MM.1S (cell line): ENCODE measurements at regions not wholly inside any gene's neighbourhood (a gene's known extent, or its start where the extent isn't known, plus 50 kb on each side); places are given as distances from the start of the nearest gene placed in this dataset.

ENCODE experiments used
- DNase-seq: peaks from one replicate; pipeline ENCODE4 v3.0.0-alpha.2; 2015
- H2AFZ ChIP-seq: fragments of 300-600 bp; sonication (generic); 2 replicates; pipeline ENCODE4 v1.6.0; 2016; ENCODE audit warnings: antibody characterized with exemption, low read length
- H3F3A ChIP-seq: fragments of 300-600 bp; sonication (generic); 2 replicates; pipeline ENCODE4 v1.6.1; 2016; ENCODE audit warnings: mild to moderate bottlenecking, antibody characterized with exemption, low read length, moderate library complexity, mixed read lengths; ENCODE audit not compliant: insufficient read depth
- H3K27ac ChIP-seq: fragments of 300-600 bp; sonication (generic); 2 replicates; pipeline ENCODE4 v1.5.1; 2016; ENCODE audit warnings: mild to moderate bottlenecking, low read length
- H3K27me3 ChIP-seq: fragments of 300-600 bp; sonication (generic); replicated peaks from 2 replicates; pipeline ENCODE4 v1.6.0; 2016; ENCODE audit warnings: low read length; ENCODE audit not compliant: insufficient read depth
- H3K36me3 ChIP-seq: fragments of 300-600 bp; sonication (generic); replicated peaks from 2 replicates; pipeline ENCODE4 v1.6.1; 2016; ENCODE audit warnings: mild to moderate bottlenecking, low read length, mixed read lengths; ENCODE audit not compliant: insufficient read depth
- H3K4me1 ChIP-seq: fragments of 300-600 bp; sonication (generic); 2 replicates; pipeline ENCODE4 v1.6.1; 2016; ENCODE audit warnings: low read length, mixed read lengths
- H3K4me2 ChIP-seq: fragments of 300-600 bp; sonication (generic); 2 replicates; pipeline ENCODE4 v1.6.0; 2016; ENCODE audit warnings: low read depth, low read length
- H3K4me3 ChIP-seq: fragments of 300-600 bp; sonication (generic); 2 replicates; pipeline ENCODE4 v1.5.1; 2016; ENCODE audit warnings: low read length, mixed read lengths
- H3K79me2 ChIP-seq: fragments of 300-600 bp; sonication (generic); 2 replicates; pipeline ENCODE4 v1.6.1; 2016; ENCODE audit warnings: mixed run types, low read length, mixed read lengths
- H3K9ac ChIP-seq: fragments of 300-600 bp; sonication (generic); 2 replicates; pipeline ENCODE4 v1.6.1; 2016; ENCODE audit warnings: low read length, mixed read lengths
- H3K9me2 ChIP-seq: fragments of 300-600 bp; sonication (generic); replicated peaks from 2 replicates; pipeline ENCODE4 v1.6.1; 2016; ENCODE audit warnings: mild to moderate bottlenecking, low read length, mixed read lengths; ENCODE audit not compliant: insufficient read depth
- H3K9me3 ChIP-seq: fragments of 300-600 bp; sonication (generic); replicated peaks from 2 replicates; pipeline ENCODE4 v1.6.1; 2016; ENCODE audit warnings: mild to moderate bottlenecking, low read length, mixed read lengths; ENCODE audit not compliant: insufficient read depth
- H4K20me1 ChIP-seq: fragments of 300-600 bp; sonication (generic); 2 replicates; pipeline ENCODE4 v1.6.1; 2016; ENCODE audit warnings: mild to moderate bottlenecking, low read length, moderate library complexity, mixed read lengths; ENCODE audit not compliant: insufficient read depth
- CTCF ChIP-seq: fragments of 300-600 bp; sonication (generic); IDR thresholded peaks from 2 replicates; pipeline ENCODE4 v1.5.1; 2016; ENCODE audit warnings: antibody characterized with exemption, low read length, mixed read lengths
- EZH2 ChIP-seq: fragments of 300-600 bp; sonication (generic); optimal IDR thresholded peaks from 2 replicates; pipeline ENCODE3; 2017; ENCODE audit warnings: low read depth, mild to moderate bottlenecking, antibody characterized with exemption, low read length, mixed read lengths
- EZH2phosphoT487 ChIP-seq: fragments of 300-600 bp; sonication (generic); IDR thresholded peaks from 2 replicates; pipeline ENCODE4 v1.6.1; 2018; ENCODE audit warnings: antibody characterized with exemption, low read length

- Histone ChIP-seq H3K4me3 (no peak overlapping the region), H3K9me3 (no peaks in the 10 kb centered on the region), H3K4me1 (no peaks in the 10 kb centered on the region), H3K9ac (no peak overlapping the region), H3K27ac (no peak overlapping the region), H4K20me1 (no peaks in the 10 kb centered on the region), H2AFZ (no peak overlapping the region), H3F3A (no peaks in the 10 kb centered on the region), H3K27me3 (no peaks in the 10 kb centered on the region), H3K79me2 (no peaks in the 10 kb centered on the region), H3K36me3 (no peaks in the 10 kb centered on the region), H3K4me2 (no peak overlapping the region), H3K9me2 (no peaks in the 10 kb centered on the region)
- DNase-seq = no peak
- no peak for TF ChIP-seq EZH2phosphoT487
- TF ChIP-seq CTCF = no peak
- no peak for TF ChIP-seq EZH2
These were observed 202.0 kb upstream of the MMADHC start for GRCh38 chr2:149789549-149789948.

GRCh38 chr2:149787206-149787605, 199.6 kb upstream of the MMADHC start:
- Histone ChIP-seq H3K9me2 (no peaks in the 10 kb centered on the region), H3K4me2 (no peak overlapping the region), H3F3A (no peaks in the 10 kb centered on the region), H3K9ac (no peak overlapping the region), H3K79me2 (no peaks in the 10 kb centered on the region), H3K27ac (no peak overlapping the region), H3K27me3 (no peaks in the 10 kb centered on the region), H2AFZ (no peak overlapping the region), H3K36me3 (no peaks in the 10 kb centered on the region), H3K4me3 (no peak overlapping the region), H4K20me1 (no peaks in the 10 kb centered on the region), H3K9me3 (no peaks in the 10 kb centered on the region), H3K4me1 (no peaks in the 10 kb centered on the region)
- TF ChIP-seq CTCF (no peak), EZH2phosphoT487 (no peak), EZH2 (no peak)
- no peak for DNase-seq

- H3K9me3 ChIP-seq = no peaks in the 10 kb centered on the region
- H2AFZ ChIP-seq = no peak overlapping the region
- H3K27ac ChIP-seq = no peak overlapping the region
- TF ChIP-seq EZH2 (no peak), CTCF (no peak), EZH2phosphoT487 (no peak)
- no peak overlapping the region for H3K4me3 ChIP-seq
- no peak for DNase-seq
- no peaks in the 10 kb centered on the region for H3K9me2 ChIP-seq
- H3K4me2 ChIP-seq = no peak overlapping the region
- H4K20me1 ChIP-seq = no peaks in the 10 kb centered on the region
- H3F3A ChIP-seq = no peaks in the 10 kb centered on the region
- no peak overlapping the region for H3K9ac ChIP-seq
- no peaks in the 10 kb centered on the region for H3K79me2 ChIP-seq
- no peaks in the 10 kb centered on the region for H3K27me3 ChIP-seq
- H3K4me1 ChIP-seq = no peaks in the 10 kb centered on the region
- H3K36me3 ChIP-seq = no peaks in the 10 kb centered on the region
These were observed 195.7 kb upstream of the MMADHC start for GRCh38 chr2:149783284-149783683.

GRCh38 chr2:149782572-149782971, 195.0 kb upstream of the MMADHC start:
- Histone ChIP-seq H3K4me2 (no peak overlapping the region), H3K36me3 (no peaks in the 10 kb centered on the region), H3K9ac (no peak overlapping the region), H2AFZ (no peak overlapping the region), H3K4me3 (no peak overlapping the region), H3K27ac (no peak overlapping the region), H3F3A (no peaks in the 10 kb centered on the region), H3K79me2 (no peaks in the 10 kb centered on the region), H3K9me3 (no peaks in the 10 kb centered on the region), H4K20me1 (no peaks in the 10 kb centered on the region), H3K9me2 (no peaks in the 10 kb centered on the region), H3K4me1 (no peaks in the 10 kb centered on the region), H3K27me3 (no peaks in the 10 kb centered on the region)
- no peak for TF ChIP-seq CTCF
- TF ChIP-seq EZH2 = no peak
- TF ChIP-seq EZH2phosphoT487 = no peak
- no peak for DNase-seq
